Tibial nerve (tissue), 3 donors: ENCODE measurements at regions not wholly inside any gene's neighbourhood (a gene's known extent, or its start where the extent isn't known, plus 50 kb on each side); places are given as distances from the start of the nearest gene placed in this dataset.
"Not testable (repeated sequence)": the region's sequence is repeated elsewhere in the genome, so short reads cannot be mapped to it uniquely, and the experiment has no call there.

ENCODE experiments used
- POLR2A ChIP-seq, 2 donors: fragments of 450-650 bp; IDR thresholded peaks; one replicate each; pipeline ENCODE4 v1.6.1; 2017; ENCODE audit warnings: antibody characterized with exemption in 2 of 2, mild to moderate bottlenecking in 2 of 2, moderate library complexity in 2 of 2
- TF ChIP-seq, protein P1 (sequence below), 5 experiments: fragments of 200-600 bp in 3 of 5; fragments of 450-650 bp in 2 of 5; sonication (generic) in 3 of 5; IDR thresholded peaks; one replicate each; pipeline ENCODE4 v1.5.1; 2016 to 2019; ENCODE audit warnings: antibody characterized with exemption in 5 of 5, mild to moderate bottlenecking in 3 of 5, moderate library complexity in 2 of 5

DNA sequence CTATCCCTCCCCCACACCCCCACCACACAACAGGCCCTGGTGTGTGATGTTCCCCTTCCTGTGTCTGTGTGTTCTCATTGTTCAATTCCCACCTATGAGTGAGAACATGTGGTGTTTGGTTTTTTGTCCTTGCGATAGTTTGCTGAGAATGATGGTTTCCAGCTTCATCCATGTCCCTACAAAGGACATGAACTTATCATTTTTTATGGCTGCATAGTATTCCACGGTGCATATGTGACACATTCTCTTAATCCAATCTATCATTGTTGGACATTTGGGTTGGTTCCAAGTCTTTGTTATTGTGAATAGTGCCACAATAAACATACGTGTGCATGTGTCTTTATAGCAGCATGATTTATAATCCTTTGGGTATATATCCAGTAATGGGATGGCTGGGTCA lies 53.8 kb upstream of the POMP start:
- TF ChIP-seq, protein P1, sequence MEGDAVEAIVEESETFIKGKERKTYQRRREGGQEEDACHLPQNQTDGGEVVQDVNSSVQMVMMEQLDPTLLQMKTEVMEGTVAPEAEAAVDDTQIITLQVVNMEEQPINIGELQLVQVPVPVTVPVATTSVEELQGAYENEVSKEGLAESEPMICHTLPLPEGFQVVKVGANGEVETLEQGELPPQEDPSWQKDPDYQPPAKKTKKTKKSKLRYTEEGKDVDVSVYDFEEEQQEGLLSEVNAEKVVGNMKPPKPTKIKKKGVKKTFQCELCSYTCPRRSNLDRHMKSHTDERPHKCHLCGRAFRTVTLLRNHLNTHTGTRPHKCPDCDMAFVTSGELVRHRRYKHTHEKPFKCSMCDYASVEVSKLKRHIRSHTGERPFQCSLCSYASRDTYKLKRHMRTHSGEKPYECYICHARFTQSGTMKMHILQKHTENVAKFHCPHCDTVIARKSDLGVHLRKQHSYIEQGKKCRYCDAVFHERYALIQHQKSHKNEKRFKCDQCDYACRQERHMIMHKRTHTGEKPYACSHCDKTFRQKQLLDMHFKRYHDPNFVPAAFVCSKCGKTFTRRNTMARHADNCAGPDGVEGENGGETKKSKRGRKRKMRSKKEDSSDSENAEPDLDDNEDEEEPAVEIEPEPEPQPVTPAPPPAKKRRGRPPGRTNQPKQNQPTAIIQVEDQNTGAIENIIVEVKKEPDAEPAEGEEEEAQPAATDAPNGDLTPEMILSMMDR (IDR thresholded peaks at IDR 0.05): not testable (repeated sequence)
- TF ChIP-seq POLR2A (IDR thresholded peaks at IDR 0.05): not testable (repeated sequence)
